H1 (cell line): ENCODE measurements at regions not wholly inside any gene's neighbourhood (a gene's known extent, or its start where the extent isn't known, plus 50 kb on each side); places are given as distances from the start of the nearest gene placed in this dataset.

Source experiments
- CTCF ChIA-PET: fragments of 300-600 bp; sonication (Branson Sonifier 250); formaldehyde crosslinking; loops from one replicate; lab custom pipeline; 2021; ENCODE audit not compliant: partially characterized antibody; lab: Charles Lee
- POLR2A ChIA-PET: fragments of 300-600 bp; sonication (Branson Sonifier 250); formaldehyde crosslinking; loops from one replicate; lab custom pipeline; 2021; ENCODE audit warnings: inconsistent platforms; ENCODE audit not compliant: partially characterized antibody; lab: Charles Lee
- DNase-seq, 2 experiments: peaks; one replicate each; pipeline versions ENCODE4 v3.0.0 to v3.0.0-alpha.2; 2010 to 2022; ENCODE audit warnings: low spot score in 2 of 2, low read depth in 1 of 2, mixed read lengths in 1 of 2
- FAIRE-seq: peaks from 2 replicates; lab custom pipeline; 2011; peaks lifted over from hg19 to GRCh38; lab: Jason Lieb, UNC
- H2AFZ ChIP-seq: 2 replicates; pipeline ENCODE4 v1.8.1; 2012; ENCODE audit warnings: low read length, inconsistent platforms
- H2AK5ac ChIP-seq: 2 replicates; pipeline ENCODE4 v1.6.1; 2013; ENCODE audit warnings: low read depth, low read length
- H2BK120ac ChIP-seq: replicated peaks from 2 replicates; pipeline ENCODE3; 2013; ENCODE audit warnings: low read depth, low read length, inconsistent platforms
- H2BK12ac ChIP-seq: 2 replicates; pipeline ENCODE4 v1.6.1; 2013; ENCODE audit warnings: low read depth, low read length
- H2BK15ac ChIP-seq: 2 replicates; pipeline ENCODE4 v1.6.1; 2013; ENCODE audit warnings: low read length
- H2BK20ac ChIP-seq: 2 replicates; pipeline ENCODE4 v1.6.1; 2013; ENCODE audit warnings: low read length
- H2BK5ac ChIP-seq: 2 replicates; pipeline ENCODE4 v1.6.1; 2013; ENCODE audit warnings: low read depth, low read length
- H3K14ac ChIP-seq: 2 replicates; pipeline ENCODE4 v1.6.1; 2013; ENCODE audit warnings: inconsistent platforms; ENCODE audit not compliant: insufficient read length
- H3K18ac ChIP-seq: 2 replicates; pipeline ENCODE4 v1.6.1; 2013; ENCODE audit warnings: low read length; ENCODE audit errors: extremely low read depth
- H3K23ac ChIP-seq: 2 replicates; pipeline ENCODE4 v1.6.1; 2013; ENCODE audit warnings: inconsistent platforms; ENCODE audit not compliant: insufficient read length
- H3K23me2 ChIP-seq: 2 replicates; pipeline ENCODE4 v1.6.1; 2013; ENCODE audit warnings: low read depth, low read length
- H3K27ac ChIP-seq: 2 replicates; pipeline ENCODE4 v1.6.1; 2011; ENCODE audit warnings: low read depth, low read length, inconsistent platforms
- H3K27me3 ChIP-seq, 4 experiments: replicated peaks in 1 of 4; 1 replicate in 1 of 4; 2 replicates in 3 of 4; pipeline versions ENCODE4 v1.6.1 to v1.8.1; 2011 to 2013; ENCODE audit warnings: low read length in 3 of 4, mild to moderate bottlenecking in 3 of 4, inconsistent platforms in 2 of 4, mixed read lengths in 2 of 4, moderate library complexity in 1 of 4; ENCODE audit not compliant: control insufficient read depth in 3 of 4, insufficient read depth in 3 of 4; ENCODE audit errors: extremely low read depth in 1 of 4
- H3K36me3 ChIP-seq, 4 experiments: 2 replicates each; pipeline versions ENCODE4 v1.6.1 to v1.8.1; 2011 to 2013; ENCODE audit warnings: mild to moderate bottlenecking in 4 of 4, low read length in 3 of 4, moderate library complexity in 2 of 4, control low read depth in 1 of 4, inconsistent platforms in 1 of 4; ENCODE audit not compliant: insufficient read depth in 4 of 4, control insufficient read depth in 2 of 4
- H3K4ac ChIP-seq: replicated peaks from 2 replicates; pipeline ENCODE3; 2013; ENCODE audit warnings: low read length, low read depth, mixed read lengths, inconsistent platforms; ENCODE audit not compliant: insufficient read length
- H3K4me1 ChIP-seq, 4 experiments: replicated peaks in 1 of 4; 1 replicate in 1 of 4; 2 replicates in 3 of 4; pipeline versions ENCODE4 v1.6.1 to v1.8.1; 2011 to 2013; ENCODE audit warnings: low read length in 3 of 4, inconsistent platforms in 2 of 4, mixed read lengths in 1 of 4; ENCODE audit not compliant: insufficient read depth in 4 of 4, control insufficient read depth in 3 of 4
- H3K4me2 ChIP-seq, 2 experiments: 2 replicates each; pipeline versions ENCODE4 v1.6.1 to v1.8.1; 2011 to 2013; ENCODE audit warnings: low read depth in 2 of 2, low read length in 2 of 2, control low read depth in 1 of 2, inconsistent platforms in 1 of 2, mild to moderate bottlenecking in 1 of 2; ENCODE audit not compliant: insufficient read depth in 1 of 2
- H3K4me3 ChIP-seq, 4 experiments: fragments of 200-600, 300-600 bp in 1 of 4; sonication (generic), shearing (Covaris generic), sonication (Bioruptor Twin) in 1 of 4; 2 replicates each; pipeline versions ENCODE4 v1.5.1 to v1.8.1; 2011 to 2016; ENCODE audit warnings: low read length in 4 of 4, low read depth in 3 of 4, control low read depth in 2 of 4, inconsistent platforms in 2 of 4, mild to moderate bottlenecking in 2 of 4, mixed read lengths in 1 of 4, moderate library complexity in 1 of 4; ENCODE audit not compliant: insufficient read depth in 2 of 4; ENCODE audit errors: extremely low read depth in 1 of 4
- H3K56ac ChIP-seq: replicated peaks from 2 replicates; pipeline ENCODE3; 2013; ENCODE audit warnings: low read depth, mild to moderate bottlenecking, mixed read lengths, low read length, inconsistent platforms; ENCODE audit not compliant: insufficient read length
- H3K79me1 ChIP-seq: 2 replicates; pipeline ENCODE4 v1.6.1; 2013; ENCODE audit warnings: low read depth, low read length, control low read depth
- H3K79me2 ChIP-seq, 2 experiments: 2 replicates each; pipeline versions ENCODE4 v1.6.1 to v1.8.1; 2012 to 2013; ENCODE audit warnings: low read length in 2 of 2, mild to moderate bottlenecking in 2 of 2, inconsistent platforms in 1 of 2; ENCODE audit not compliant: insufficient read depth in 2 of 2, control insufficient read depth in 1 of 2
- H3K9ac ChIP-seq, 4 experiments: replicated peaks in 1 of 4; 1 replicate in 1 of 4; 2 replicates in 3 of 4; pipeline versions ENCODE4 v1.6.1 to v1.8.1; 2011 to 2013; ENCODE audit warnings: low read depth in 3 of 4, low read length in 3 of 4, control low read depth in 2 of 4, mild to moderate bottlenecking in 2 of 4, moderate library complexity in 2 of 4, inconsistent platforms in 1 of 4; ENCODE audit errors: extremely low read depth in 1 of 4
- H3K9me3 ChIP-seq, 2 experiments: 2 replicates each; pipeline versions ENCODE4 v1.6.1 to v1.8.1; 2012 to 2013; ENCODE audit warnings: mild to moderate bottlenecking in 2 of 2, moderate library complexity in 2 of 2, control low read depth in 1 of 2, inconsistent platforms in 1 of 2, low read depth in 1 of 2, low read length in 1 of 2, mixed read lengths in 1 of 2; ENCODE audit not compliant: insufficient read depth in 2 of 2
- H4K20me1 ChIP-seq, 2 experiments: replicated peaks in 1 of 2; 2 replicates each; pipeline versions ENCODE3 to v1.8.1; 2011 to 2013; ENCODE audit warnings: inconsistent platforms in 2 of 2, low read length in 2 of 2, mild to moderate bottlenecking in 1 of 2; ENCODE audit not compliant: insufficient read depth in 2 of 2, control insufficient read depth in 1 of 2
- H4K5ac ChIP-seq: 2 replicates; pipeline ENCODE4 v1.6.1; 2013; ENCODE audit warnings: low read length, low read depth, mixed read lengths, inconsistent platforms; ENCODE audit not compliant: insufficient read length
- H4K8ac ChIP-seq: 2 replicates; pipeline ENCODE4 v1.8.0; 2013; ENCODE audit warnings: mild to moderate bottlenecking, moderate library complexity, low read length, inconsistent platforms; ENCODE audit not compliant: insufficient read depth; ENCODE audit errors: extremely low read depth
- H4K91ac ChIP-seq: replicated peaks from 2 replicates; pipeline ENCODE3; 2013; ENCODE audit warnings: low read length, mixed read lengths, inconsistent platforms; ENCODE audit not compliant: insufficient read length
- GTF2F1 ChIP-seq: IDR thresholded peaks from 2 replicates; pipeline ENCODE4 v1.6.1; 2012; ENCODE audit warnings: low read depth, low read length, improper control_type of control experiment, borderline replicate concordance
- NANOG ChIP-seq: IDR thresholded peaks from 2 replicates; pipeline ENCODE4 v1.6.1; 2011; ENCODE audit warnings: low read length, low read depth, mild to moderate bottlenecking, inconsistent platforms; ENCODE audit not compliant: insufficient read depth, poor library complexity, severe bottlenecking
- SP1 ChIP-seq: IDR thresholded peaks from 2 replicates; pipeline ENCODE4 v1.6.1; 2011; ENCODE audit warnings: low read depth, low read length
- SP2 ChIP-seq: IDR thresholded peaks from 2 replicates; pipeline ENCODE4 v1.6.1; 2012; ENCODE audit warnings: mild to moderate bottlenecking, low read length, inconsistent platforms
- TAF1 ChIP-seq: IDR thresholded peaks from 2 replicates; pipeline ENCODE4 v1.6.1; 2011; ENCODE audit warnings: mild to moderate bottlenecking, low read depth, low read length
- TCF12 ChIP-seq: IDR thresholded peaks from 2 replicates; pipeline ENCODE4 v1.6.1; 2011; ENCODE audit warnings: low read depth, mild to moderate bottlenecking, low read length
- WGBS, 2 experiments: shearing (Covaris generic) in 1 of 2; methylation state at CpG; one replicate each; pipeline versions ENCODE4 v1.1.6 to v1.1.7; 2013 to 2015; ENCODE audit warnings: low lambda C conversion rate in 2 of 2, mixed read lengths in 2 of 2, inconsistent platforms in 1 of 2, low coverage in 1 of 2, missing lambda C conversion rate in 1 of 2; ENCODE audit not compliant: insufficient replicate concordance in 2 of 2, insufficient coverage in 1 of 2, insufficient read length in 1 of 2; ENCODE audit errors: extremely low coverage in 1 of 2, missing lambda C conversion rate in 1 of 2; 5-methylcytosine and 5-hydroxymethylcytosine counted together
- TF ChIP-seq, protein P1 (sequence below): IDR thresholded peaks from 2 replicates; pipeline ENCODE4 v1.6.1; 2012; ENCODE audit warnings: inconsistent platforms

GRCh38 chr1:88618331-88618730, 65.7 kb upstream of the PKN2 start:
- Histone ChIP-seq H3K4me3 (no peak overlapping the region), H2BK15ac (no peak overlapping the region), H4K91ac (no peak overlapping the region), H2AFZ (no peak overlapping the region), H3K79me2 (no peaks in the 10 kb centered on the region), H2BK5ac (no peak overlapping the region), H2BK120ac (no peak overlapping the region), H3K4me2 (no peak overlapping the region), H3K56ac (no peak overlapping the region), H4K8ac (no peak overlapping the region), H2AK5ac (no peak overlapping the region), H3K14ac (no peak overlapping the region), H4K20me1 (no peaks in the 10 kb centered on the region), H3K9ac (no peak overlapping the region), H3K4ac (no peak overlapping the region), H3K23me2 (no peaks in the 10 kb centered on the region), H3K79me1 (no peaks in the 10 kb centered on the region), H3K27me3 (no peaks in the 10 kb centered on the region), H3K27ac (no peak overlapping the region), H4K5ac (no peak overlapping the region), H3K9me3 (peaks cover 12 to 19% of the 10 kb centered on the region in 2 experiments), H3K36me3 (no peaks in the 10 kb centered on the region), H3K4me1 (no peaks in the 10 kb centered on the region), H3K23ac (no peak overlapping the region), H2BK20ac (no peak overlapping the region), H2BK12ac (no peak overlapping the region), H3K18ac (no peak overlapping the region)
- DNase-seq: no peak
- ChIA-PET CTCF (interaction anchor here (1.3 kb wide), 1 partner anchor 11 kb away, joined by 3 read pairs; no protein-coding TSS in a partner anchor), POLR2A (no interaction called here)
- 94% methylated on average over 2 of the region's 2 CpGs; no CpG with 5 or more reads in 1 of the 2 experiments for WGBS, 2 experiments
- no peak for FAIRE-seq
- no peak for TF ChIP-seq NANOG
- no peak for TF ChIP-seq TCF12
- TF ChIP-seq SP1: no peak
- TF ChIP-seq, protein P1, sequence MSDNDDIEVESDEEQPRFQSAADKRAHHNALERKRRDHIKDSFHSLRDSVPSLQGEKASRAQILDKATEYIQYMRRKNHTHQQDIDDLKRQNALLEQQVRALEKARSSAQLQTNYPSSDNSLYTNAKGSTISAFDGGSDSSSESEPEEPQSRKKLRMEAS: no peak
- TF ChIP-seq SP2: no peak
- TF ChIP-seq TAF1: no peak
- no peak for TF ChIP-seq GTF2F1
